Duodenal mucosa (tissue), 2 donors: ENCODE measurements at regions not wholly inside any gene's neighbourhood (a gene's known extent, or its start where the extent isn't known, plus 50 kb on each side); places are given as distances from the start of the nearest gene placed in this dataset.

Source experiments
- H3K27ac ChIP-seq: one replicate; pipeline ENCODE4 v1.7.0; 2013; ENCODE audit warnings: low read depth, low read length
- H3K27me3 ChIP-seq, 2 donors: one replicate each; pipeline ENCODE4 v1.7.0; 2013; ENCODE audit warnings: low read length in 2 of 2, control low read depth in 1 of 2; ENCODE audit not compliant: insufficient read depth in 2 of 2, control insufficient read depth in 1 of 2
- H3K36me3 ChIP-seq, 2 donors: one replicate each; pipeline ENCODE4 v1.7.0; 2013; ENCODE audit warnings: low read length in 2 of 2, control low read depth in 1 of 2; ENCODE audit not compliant: insufficient read depth in 2 of 2, control insufficient read depth in 1 of 2
- H3K4me1 ChIP-seq, 2 donors: one replicate each; pipeline ENCODE4 v1.7.0; 2013; ENCODE audit warnings: low read length in 2 of 2, control low read depth in 1 of 2; ENCODE audit not compliant: insufficient read depth in 2 of 2, control insufficient read depth in 1 of 2
- H3K4me3 ChIP-seq, 2 donors: one replicate each; pipeline ENCODE4 v1.7.0; 2013; ENCODE audit warnings: low read length in 2 of 2, low read depth in 1 of 2
- H3K9ac ChIP-seq, 2 donors: one replicate each; pipeline ENCODE4 v1.7.0; 2013; ENCODE audit warnings: low read length in 2 of 2, low read depth in 1 of 2
- H3K9me3 ChIP-seq, 2 donors: one replicate each; pipeline ENCODE4 v1.7.0; 2013; ENCODE audit warnings: low read length in 2 of 2, control low read depth in 1 of 2; ENCODE audit not compliant: control insufficient read depth in 1 of 2

GRCh38 chr14:105805701-105806100 lies 279.3 kb downstream of the TMEM121 start:
- Histone ChIP-seq H3K27ac (no peak overlapping the region), H3K4me3 (no peak overlapping the region), H3K36me3 (no peaks in the 10 kb centered on the region), H3K27me3 (no peaks in the 10 kb centered on the region), H3K9ac (no peak overlapping the region), H3K4me1 (no peaks in the 10 kb centered on the region), H3K9me3 (no peaks in the 10 kb centered on the region)

DNA sequence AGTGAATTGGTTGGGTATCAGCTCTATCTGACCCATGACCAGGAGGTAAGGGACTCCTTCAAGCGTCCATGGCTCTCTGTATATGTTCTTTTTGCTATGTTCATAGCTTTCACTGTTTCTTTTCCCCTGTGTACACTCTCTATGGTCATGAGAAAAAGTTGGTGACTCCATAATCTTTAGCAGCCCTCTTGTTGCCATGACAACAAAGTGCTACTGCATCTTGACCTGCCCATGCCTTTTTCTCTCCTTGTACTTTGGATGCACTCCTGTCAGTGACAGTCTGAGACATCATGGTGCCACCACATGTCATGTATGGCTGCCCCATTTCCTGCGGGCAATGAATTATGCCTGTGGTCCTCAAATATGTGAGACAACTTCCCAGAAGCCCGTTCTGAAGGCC lies 280.2 kb downstream of the TMEM121 start:
- no peaks in the 10 kb centered on the region for H3K27me3 ChIP-seq
- H3K27ac ChIP-seq: no peak overlapping the region
- no peaks in the 10 kb centered on the region for H3K36me3 ChIP-seq
- H3K4me3 ChIP-seq: no peak overlapping the region
- no peak overlapping the region for H3K9ac ChIP-seq
- H3K4me1 ChIP-seq: no peaks in the 10 kb centered on the region
- no peaks in the 10 kb centered on the region for H3K9me3 ChIP-seq

DNA sequence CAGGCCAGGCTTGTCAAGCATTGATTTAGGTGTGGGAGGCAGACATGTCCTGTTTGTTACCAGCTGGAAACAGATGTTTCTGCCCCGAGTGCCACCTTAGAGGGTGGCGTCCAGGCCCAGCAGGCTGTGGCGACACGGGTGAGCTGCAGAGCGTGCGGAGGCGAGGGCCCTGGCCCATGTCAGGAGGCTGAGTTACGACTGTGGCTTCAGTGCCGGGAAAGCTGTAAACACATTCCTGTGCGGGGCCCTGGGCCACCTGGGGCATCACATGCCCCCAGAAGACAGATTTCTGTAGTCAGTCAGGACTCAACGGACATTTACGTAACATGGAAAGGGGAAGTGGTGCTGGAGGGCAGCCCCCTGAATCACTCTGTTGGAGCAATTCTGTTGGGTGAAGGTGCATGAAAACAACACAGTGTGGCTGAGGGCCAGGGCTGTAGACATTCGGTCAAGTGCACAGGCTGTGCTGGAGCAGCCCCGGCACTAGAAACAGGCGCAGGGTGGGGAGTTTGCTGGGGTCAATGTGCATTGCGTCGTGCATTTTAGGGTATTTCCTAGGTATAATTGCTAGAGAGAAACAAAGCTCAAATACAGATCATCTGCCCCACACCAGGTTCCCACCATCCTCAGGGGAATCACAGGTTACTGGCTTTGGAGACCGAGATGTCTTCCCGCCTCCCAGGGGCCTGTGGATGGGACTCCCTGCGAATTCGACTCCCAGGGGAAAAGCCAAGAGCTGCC lies 291.8 kb downstream of the TMEM121 start:
- no peak overlapping the region for H3K27ac ChIP-seq
- H3K9ac ChIP-seq: no peak overlapping the region
- no peaks in the 10 kb centered on the region for H3K36me3 ChIP-seq
- no peak overlapping the region for H3K4me3 ChIP-seq
- H3K9me3 ChIP-seq: no peaks in the 10 kb centered on the region
- no peaks in the 10 kb centered on the region for H3K27me3 ChIP-seq
- H3K4me1 ChIP-seq: no peaks in the 10 kb centered on the region

DNA sequence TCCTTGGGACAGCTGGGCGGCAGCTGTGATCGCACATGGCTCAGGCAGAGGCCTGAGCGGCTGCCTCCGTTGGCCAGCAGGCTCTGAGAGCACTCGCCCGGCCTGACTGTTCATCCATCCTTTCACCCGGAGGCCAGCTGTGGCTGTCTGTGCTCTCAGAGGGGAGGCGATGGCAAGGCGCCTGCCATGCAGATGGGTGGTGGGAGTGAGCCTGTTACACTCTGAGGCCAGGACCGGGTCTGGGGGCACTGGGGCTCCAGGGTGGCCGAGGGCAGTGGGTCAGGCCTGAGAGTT lies 292.3 kb downstream of the TMEM121 start:
- no peaks in the 10 kb centered on the region for H3K27me3 ChIP-seq

DNA sequence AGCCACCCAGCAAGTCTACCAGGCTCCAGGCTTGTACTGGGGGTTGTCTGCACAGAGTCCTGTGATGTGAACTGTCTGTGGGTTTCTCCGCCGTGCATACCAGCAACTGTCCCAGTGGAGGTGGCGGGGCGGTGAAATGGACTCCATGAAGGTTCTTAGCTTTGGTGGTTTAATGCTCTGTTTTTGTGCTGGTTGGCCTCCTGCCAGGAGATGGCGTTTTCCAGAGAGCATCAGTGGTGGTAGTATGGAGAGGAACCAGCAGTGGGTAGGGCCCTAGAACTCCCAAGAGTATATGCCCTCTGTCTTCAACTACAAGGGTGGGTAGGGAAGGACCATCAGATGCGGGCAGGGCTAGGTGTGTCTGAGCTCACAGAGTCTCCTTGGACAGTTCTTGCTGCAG lies 303.8 kb downstream of the TMEM121 start:
- Histone ChIP-seq H3K9ac (no peak overlapping the region), H3K9me3 (no peaks in the 10 kb centered on the region), H3K4me3 (no peak overlapping the region), H3K4me1 (no peaks in the 10 kb centered on the region), H3K27me3 (no peaks in the 10 kb centered on the region), H3K36me3 (no peaks in the 10 kb centered on the region), H3K27ac (no peak overlapping the region)

More for the DNA sequence above, 292.3 kb downstream of the TMEM121 start:
- Histone ChIP-seq H3K9ac (no peak overlapping the region), H3K4me3 (no peak overlapping the region), H3K36me3 (no peaks in the 10 kb centered on the region), H3K9me3 (no peaks in the 10 kb centered on the region), H3K27ac (no peak overlapping the region), H3K4me1 (no peaks in the 10 kb centered on the region)

DNA sequence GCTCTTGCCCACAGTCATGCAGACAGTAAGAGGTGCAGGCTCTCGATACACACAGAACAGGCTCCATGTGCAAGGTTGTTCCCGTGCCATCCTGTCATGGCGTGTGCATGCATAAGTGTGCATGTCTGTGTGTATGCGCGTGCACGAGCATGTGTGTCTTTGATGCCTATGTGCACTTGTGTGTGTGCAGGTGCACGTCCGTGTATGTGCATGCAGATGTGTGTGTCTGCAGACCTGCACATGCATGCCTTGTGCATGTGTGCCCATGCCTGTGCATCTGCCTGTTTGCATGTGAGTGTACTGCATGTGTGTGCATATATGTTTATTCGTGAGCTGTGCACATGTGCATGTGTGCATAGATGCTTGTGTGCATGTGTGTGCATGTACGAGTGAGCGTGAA lies 309.8 kb downstream of the TMEM121 start:
- H3K27me3 ChIP-seq: no peaks in the 10 kb centered on the region
- H3K27ac ChIP-seq: no peak overlapping the region
- no peaks in the 10 kb centered on the region for H3K4me1 ChIP-seq
- H3K9me3 ChIP-seq: no peaks in the 10 kb centered on the region
- no peak overlapping the region for H3K9ac ChIP-seq
- no peaks in the 10 kb centered on the region for H3K36me3 ChIP-seq
- H3K4me3 ChIP-seq: no peak overlapping the region

DNA sequence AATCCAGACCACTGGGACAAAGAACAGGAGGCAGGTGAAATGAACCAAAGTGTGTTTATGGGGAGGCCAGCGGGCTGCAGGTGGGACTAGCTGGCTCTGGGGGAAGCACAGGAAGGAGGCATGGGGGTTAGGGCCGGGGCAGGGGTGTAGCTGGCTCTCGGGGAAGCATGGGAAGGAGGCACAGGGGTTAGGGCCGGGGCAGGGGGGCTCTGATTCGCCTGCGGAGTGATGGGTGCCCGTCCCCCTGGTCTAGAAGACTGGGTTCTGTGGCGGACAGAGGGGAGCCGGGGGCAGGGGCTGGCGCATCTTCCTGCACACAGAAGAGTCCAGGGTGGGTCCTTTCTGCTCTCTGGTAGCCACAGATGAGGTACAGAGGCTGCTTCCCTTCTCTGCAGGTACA lies 310.3 kb downstream of the TMEM121 start:
- Histone ChIP-seq H3K9ac (no peak overlapping the region), H3K36me3 (no peaks in the 10 kb centered on the region), H3K27me3 (no peaks in the 10 kb centered on the region), H3K4me1 (no peaks in the 10 kb centered on the region), H3K4me3 (no peak overlapping the region), H3K9me3 (no peaks in the 10 kb centered on the region), H3K27ac (no peak overlapping the region)

DNA sequence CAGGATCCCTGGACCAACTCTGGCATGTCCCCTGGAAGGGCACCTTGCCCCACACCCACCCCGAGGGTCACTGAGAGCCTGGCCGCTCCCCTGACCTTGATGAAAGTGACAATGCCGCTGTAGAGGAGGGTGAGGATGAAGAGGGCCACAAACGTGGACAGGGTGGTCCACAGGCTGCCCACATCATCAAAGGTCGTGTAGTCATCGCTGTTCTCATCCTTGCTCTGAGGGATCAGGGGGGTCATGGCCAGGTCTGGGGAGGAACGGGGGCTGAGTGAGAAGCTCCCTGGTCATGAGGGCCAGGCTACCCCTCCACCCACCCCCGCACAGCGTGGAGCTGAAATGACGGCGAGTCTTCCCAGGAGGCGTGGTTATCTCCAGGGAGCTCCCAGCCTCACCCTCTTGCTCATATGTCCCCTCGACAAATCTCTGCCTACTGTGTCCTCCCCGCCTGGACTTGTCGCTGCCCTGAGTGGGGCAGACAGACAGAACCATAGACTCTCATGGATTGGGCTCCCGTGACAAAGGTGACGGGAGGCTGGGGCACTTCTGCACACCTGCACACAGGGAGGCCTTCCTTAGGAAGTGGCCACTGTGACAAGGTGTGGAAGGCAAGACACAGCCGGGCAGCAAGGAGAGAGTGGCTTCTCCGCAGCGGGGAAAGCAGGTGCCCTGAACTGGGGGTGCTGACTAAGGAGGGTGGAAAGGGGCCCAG lies 311.1 kb downstream of the TMEM121 start:
- no peak overlapping the region for H3K4me3 ChIP-seq
- no peaks in the 10 kb centered on the region for H3K9me3 ChIP-seq
- no peaks in the 10 kb centered on the region for H3K27me3 ChIP-seq
- H3K4me1 ChIP-seq: no peaks in the 10 kb centered on the region
- no peaks in the 10 kb centered on the region for H3K36me3 ChIP-seq
- H3K27ac ChIP-seq: no peak overlapping the region
- H3K9ac ChIP-seq: no peak overlapping the region

DNA sequence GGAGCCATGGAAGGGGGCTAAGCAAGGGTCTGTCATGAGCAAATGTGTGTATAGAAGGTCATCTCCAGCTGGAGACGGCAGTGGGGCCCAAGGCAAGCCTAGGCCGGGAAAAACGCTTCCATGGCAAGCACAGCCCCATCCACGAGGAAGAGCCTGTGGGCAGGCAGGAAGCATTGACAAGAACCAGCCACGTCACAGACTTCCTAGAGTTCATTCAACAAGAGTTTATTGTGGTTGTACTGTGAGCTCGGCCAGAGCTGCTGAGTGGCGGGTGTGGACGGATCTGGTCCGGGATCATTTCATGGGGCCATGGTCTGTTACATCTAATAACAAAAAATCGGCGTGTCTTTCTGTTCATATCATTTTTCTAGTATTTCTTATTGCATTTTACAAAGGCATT lies 311.7 kb downstream of the TMEM121 start:
- H3K27ac ChIP-seq: no peak overlapping the region
- no peaks in the 10 kb centered on the region for H3K27me3 ChIP-seq
- no peaks in the 10 kb centered on the region for H3K4me1 ChIP-seq
- H3K4me3 ChIP-seq: no peak overlapping the region
- H3K9me3 ChIP-seq: no peaks in the 10 kb centered on the region
- H3K36me3 ChIP-seq: no peaks in the 10 kb centered on the region
- no peak overlapping the region for H3K9ac ChIP-seq

DNA sequence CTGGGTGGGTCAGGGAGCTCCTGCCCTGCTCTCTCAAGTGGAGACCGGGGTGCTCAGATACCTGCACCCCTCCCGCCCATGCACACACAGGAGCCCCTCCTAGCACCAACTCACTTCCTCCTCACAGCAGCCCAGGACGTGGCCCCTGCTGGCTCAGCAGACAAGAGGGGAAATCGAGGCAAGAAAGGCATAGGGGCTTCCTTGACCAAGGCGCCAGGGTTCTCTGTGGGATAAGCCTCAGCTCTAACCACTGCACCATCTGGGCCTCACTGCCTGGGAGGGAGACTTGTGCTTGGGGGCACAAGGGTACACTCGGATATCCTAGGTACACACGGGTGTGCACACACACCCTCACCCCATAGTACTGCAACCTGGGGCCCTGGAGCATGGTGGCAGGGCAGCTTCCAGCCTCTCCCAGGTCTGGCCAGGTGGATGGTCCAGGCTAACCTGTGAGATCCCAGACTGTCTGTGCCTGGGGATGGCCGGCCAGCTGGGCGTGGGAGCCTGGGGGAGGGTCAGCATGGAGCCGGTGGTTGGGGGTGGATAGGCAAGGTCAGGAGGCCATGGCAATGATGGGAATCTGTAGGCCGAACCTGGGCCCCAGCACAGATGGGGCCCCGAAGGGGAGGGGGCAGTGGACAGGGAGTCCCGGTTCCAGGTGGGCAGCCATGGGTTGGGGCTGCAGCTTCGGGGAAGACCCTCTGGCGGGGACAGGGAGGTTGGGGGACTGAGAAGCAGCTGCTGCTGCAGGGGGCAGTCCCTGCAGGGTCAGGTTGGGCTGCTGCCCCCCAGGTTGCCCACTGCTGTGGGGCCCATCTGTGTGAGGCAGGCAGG lies 312.4 kb downstream of the TMEM121 start:
- Histone ChIP-seq H3K9me3 (no peaks in the 10 kb centered on the region), H3K36me3 (no peaks in the 10 kb centered on the region), H3K27me3 (no peaks in the 10 kb centered on the region), H3K4me1 (no peaks in the 10 kb centered on the region), H3K9ac (no peak overlapping the region), H3K27ac (no peak overlapping the region), H3K4me3 (no peak overlapping the region)
